HCT116 (cell line): ENCODE measurements at regions not wholly inside any gene's neighbourhood (a gene's known extent, or its start where the extent isn't known, plus 50 kb on each side); places are given as distances from the start of the nearest gene placed in this dataset.

Source experiments
- ATAC-seq: fragments of 200-7000 bp; cut with Tn5 transposase; 2 replicates; pipeline ENCODE4 v1.9.1; 2020; ENCODE audit warnings: mild to moderate bottlenecking, moderate library complexity
- BruUV-seq: library from RNA; stranded (reverse); fragments of 400-500 nt; replicated peaks from 2 replicates; lab custom pipeline; 2021; lab: Mats Ljungman, UMichigan
- CTCF ChIA-PET: fragments of 300-600 bp; sonication (Branson Sonifier 250); formaldehyde crosslinking; loops from one replicate; lab custom pipeline; 2021; ENCODE audit warnings: antibody characterized with exemption; lab: Charles Lee
- POLR2A ChIA-PET: fragments of 300-600, 350-600 bp; sonication (Branson Sonifier 250); formaldehyde crosslinking; loops from one replicate; lab custom pipeline; 2021; ENCODE audit warnings: antibody characterized with exemption; lab: Charles Lee
- RAD21 ChIA-PET, 2 experiments: fragments of 300-600 bp; sonication (Branson Sonifier 250); formaldehyde crosslinking; loops; one replicate each; lab custom pipeline; 2023; ENCODE audit warnings: low total read pairs in 2 of 2; ENCODE audit not compliant: uncharacterized antibody in 2 of 2, unreplicated experiment in 2 of 2, low non-redundant PET in 1 of 2; lab: Charles Lee
- DNase-seq: peaks from one replicate; pipeline ENCODE4 v3.0.0-alpha.2; 2010; ENCODE audit warnings: low read depth, low spot score
- H2AFZ ChIP-seq: fragments of 200-600 bp; shearing (Covaris generic), sonication (generic); 2 replicates; pipeline ENCODE4 v1.6.1; 2017; ENCODE audit warnings: low read depth, mixed run types, mixed read lengths, antibody characterized with exemption, low read length; ENCODE audit not compliant: poor library complexity, severe bottlenecking
- H3K27ac ChIP-seq: 2 replicates; pipeline ENCODE4 v1.5.1; 2012; ENCODE audit warnings: low read depth, low read length
- H3K27me3 ChIP-seq: fragments of 200-600 bp; sonication (generic); 2 replicates; pipeline ENCODE4 v1.6.1; 2016; ENCODE audit warnings: mixed run types, low read length, mixed read lengths; ENCODE audit not compliant: insufficient read depth
- H3K36me3 ChIP-seq, 2 experiments: fragments of 200-500 bp in 1 of 2; fragments of 200-600 bp in 1 of 2; sonication (Bioruptor generic) in 1 of 2; sonication (generic) in 1 of 2; 2 replicates each; pipeline versions ENCODE4 v1.5.1 to v1.6.1; 2014 to 2016; ENCODE audit warnings: low read length in 2 of 2, inconsistent platforms in 1 of 2, mixed read lengths in 1 of 2, mixed run types in 1 of 2; ENCODE audit not compliant: insufficient read depth in 2 of 2, control insufficient read depth in 1 of 2
- H3K4me1 ChIP-seq, 2 experiments: fragments of 200-600 bp in 1 of 2; sonication (generic) in 1 of 2; 2 replicates each; pipeline versions ENCODE4 v1.5.1 to v1.6.1; 2012 to 2017; ENCODE audit warnings: low read length in 2 of 2, inconsistent platforms in 1 of 2, mild to moderate bottlenecking in 1 of 2, mixed read lengths in 1 of 2, mixed run types in 1 of 2, moderate library complexity in 1 of 2; ENCODE audit not compliant: insufficient read depth in 2 of 2, control insufficient read depth in 1 of 2
- H3K4me2 ChIP-seq: fragments of 200-600 bp; sonication (generic); 2 replicates; pipeline ENCODE4 v1.6.1; 2017; ENCODE audit warnings: mixed run types, low read length, mixed read lengths
- H3K4me3 ChIP-seq, 2 experiments: fragments of 200-600 bp in 1 of 2; sonication (generic) in 1 of 2; replicated peaks in 1 of 2; 2 replicates each; pipeline ENCODE4 v1.5.1; 2011 to 2016; ENCODE audit warnings: low read length in 2 of 2, control low read depth in 1 of 2, low read depth in 1 of 2, mild to moderate bottlenecking in 1 of 2, mixed read lengths in 1 of 2, mixed run types in 1 of 2
- H3K79me2 ChIP-seq: fragments of 200-600 bp; sonication (generic); 2 replicates; pipeline ENCODE4 v1.6.1; 2017; ENCODE audit warnings: mild to moderate bottlenecking, mixed run types, low read length, moderate library complexity, mixed read lengths; ENCODE audit not compliant: insufficient read depth
- H3K9ac ChIP-seq: fragments of 200-600 bp; sonication (generic); 2 replicates; pipeline ENCODE4 v1.6.1; 2016; ENCODE audit warnings: low read length, mixed read lengths
- H3K9me2 ChIP-seq: fragments of 200-600 bp; sonication (generic), shearing (Covaris generic); 2 replicates; pipeline ENCODE4 v1.6.1; 2017; ENCODE audit warnings: mixed run types, mild to moderate bottlenecking, moderate library complexity; ENCODE audit not compliant: insufficient read depth
- H3K9me3 ChIP-seq, 2 experiments: fragments of 200-500 bp in 1 of 2; fragments of 200-600 bp in 1 of 2; sonication (Bioruptor generic) in 1 of 2; sonication (generic) in 1 of 2; 2 replicates each; pipeline ENCODE4 v1.6.1; 2014 to 2017; ENCODE audit warnings: low read length in 2 of 2, mixed read lengths in 2 of 2, inconsistent platforms in 1 of 2, low read depth in 1 of 2, mild to moderate bottlenecking in 1 of 2, mixed run types in 1 of 2, moderate library complexity in 1 of 2; ENCODE audit not compliant: control insufficient read depth in 1 of 2, insufficient read depth in 1 of 2
- H4K20me1 ChIP-seq: fragments of 200-600 bp; sonication (generic), shearing (Covaris generic); 2 replicates; pipeline ENCODE4 v1.6.1; 2017; ENCODE audit warnings: mixed run types, mild to moderate bottlenecking, moderate library complexity; ENCODE audit not compliant: insufficient read depth
- ATF3 ChIP-seq: IDR thresholded peaks from 2 replicates; pipeline ENCODE4 v1.6.1; 2012
- CTCF ChIP-seq, 3 experiments: fragments of 200-600 bp in 1 of 3; sonication (generic) in 1 of 3; IDR thresholded peaks in 2 of 3; conservative IDR thresholded peaks in 1 of 3; 2 replicates each; pipeline ENCODE4 v1.5.1; 2012 to 2017; ENCODE audit warnings: low read depth in 2 of 3, low read length in 2 of 3, antibody characterized with exemption in 1 of 3, borderline replicate concordance in 1 of 3, control low read depth in 1 of 3, mild to moderate bottlenecking in 1 of 3, mixed read lengths in 1 of 3, mixed run types in 1 of 3, moderate library complexity in 1 of 3; ENCODE audit not compliant: insufficient read depth in 1 of 3
- EGR1 ChIP-seq: IDR thresholded peaks from 2 replicates; pipeline ENCODE4 v1.6.1; 2012; ENCODE audit warnings: low read depth
- ELF1 ChIP-seq: IDR thresholded peaks from 2 replicates; pipeline ENCODE4 v1.6.1; 2012; ENCODE audit warnings: low read depth, borderline replicate concordance
- EZH2 ChIP-seq: fragments of 200-600 bp; sonication (generic); IDR thresholded peaks from 2 replicates; pipeline ENCODE4 v1.6.1; 2017; ENCODE audit warnings: antibody characterized with exemption, mixed run types
- FOSL1 ChIP-seq: IDR thresholded peaks from 2 replicates; pipeline ENCODE4 v1.6.1; 2012; ENCODE audit warnings: low read depth
- MAX ChIP-seq: IDR thresholded peaks from 2 replicates; pipeline ENCODE4 v1.6.1; 2012
- POLR2AphosphoS5 ChIP-seq: IDR thresholded peaks from 2 replicates; pipeline ENCODE4 v1.6.1; 2011; ENCODE audit warnings: mild to moderate bottlenecking, low read depth, low read length, moderate library complexity
- RAD21 ChIP-seq: IDR thresholded peaks from 2 replicates; pipeline ENCODE4 v1.6.1; 2012; ENCODE audit warnings: low read depth, mild to moderate bottlenecking
- SIN3A ChIP-seq: IDR thresholded peaks from 2 replicates; pipeline ENCODE4 v1.6.1; 2012; ENCODE audit warnings: low read depth
- intact Hi-C: fragments of 100-400 bp; cut with micrococcal nuclease; formaldehyde crosslinking; loops from 2 replicates; pipeline ENCODE4 v1.10.0; 2022

DNA sequence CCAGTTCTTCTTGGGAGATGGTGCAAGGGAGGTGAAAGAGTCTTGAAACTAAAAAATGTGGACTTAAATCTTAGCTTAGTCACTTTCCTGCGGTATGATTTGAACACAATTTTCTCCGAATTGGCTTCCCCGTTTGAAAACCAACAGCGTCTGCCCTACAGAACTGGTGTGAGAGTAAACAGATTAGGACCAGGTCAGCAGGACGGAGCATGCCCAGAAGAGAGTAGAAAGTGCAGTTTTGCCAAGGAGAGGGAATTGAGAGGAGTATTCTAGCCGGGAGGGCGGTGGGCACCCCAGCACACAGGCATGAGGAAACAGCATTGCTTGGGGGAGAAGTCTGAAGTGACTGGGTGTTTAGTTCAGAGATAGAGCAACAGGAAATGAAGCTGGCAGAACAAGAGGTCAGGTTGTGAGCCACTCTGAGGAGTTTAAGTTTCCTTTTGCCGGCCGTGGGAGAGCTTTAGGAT lies 927.1 kb downstream of the VRK1 start:
- Histone ChIP-seq H4K20me1 (no peaks in the 10 kb centered on the region), H3K9ac (no peak overlapping the region), H3K4me3 (no peak overlapping the region), H3K27me3 (no peaks in the 10 kb centered on the region), H3K27ac (no peak overlapping the region), H3K36me3 (no peaks in the 10 kb centered on the region), H2AFZ (no peak overlapping the region), H3K79me2 (no peaks in the 10 kb centered on the region), H3K4me1 (no peaks in the 10 kb centered on the region), H3K4me2 (no peak overlapping the region), H3K9me2 (no peaks in the 10 kb centered on the region), H3K9me3 (0 out of 4 replicates have a peak, but pooled peaks cover 0 to 3% of the 10 kb centered on the region in 2 experiments)
- DNase-seq (no peak), ATAC-seq (no peak)
- BruUV-seq = no TSS peak
- ChIA-PET CTCF (no interaction called here), POLR2A (no interaction called here), RAD21 (no interaction called here)
- TF ChIP-seq MAX = no peak
- no peak for TF ChIP-seq POLR2AphosphoS5
- TF ChIP-seq CTCF (IDR thresholded peaks at IDR 0.05 in 2 of 3, conservative IDR thresholded peaks at IDR 0.05 in 1 of 3; ENCODE audit: borderline replicate concordance in 1 of 3, insufficient read depth in 1 of 3, low read depth in 2 of 3, low read length in 2 of 3) = no peak
- intact Hi-C loops = no loop called here

DNA sequence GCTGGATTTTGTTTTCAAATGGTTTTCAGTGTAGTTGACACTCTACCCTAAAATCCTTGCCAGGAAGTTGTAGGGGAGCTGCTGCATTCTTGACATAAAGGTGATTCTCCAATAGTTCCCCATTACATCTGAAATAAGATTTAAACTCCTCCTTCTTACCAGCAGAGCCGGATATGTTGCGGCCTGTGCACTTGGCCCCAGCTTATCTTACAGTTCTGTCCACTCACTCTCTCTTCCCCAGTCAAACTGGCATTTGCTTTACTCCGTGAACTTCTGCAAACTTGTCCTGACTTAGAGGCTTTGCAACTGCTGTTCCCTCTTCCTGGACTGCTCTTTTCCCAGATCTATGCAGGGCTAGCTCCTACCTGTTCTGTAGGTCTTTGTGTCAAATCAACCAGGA lies 929.5 kb downstream of the VRK1 start:
- Histone ChIP-seq H3K9ac (no peak overlapping the region), H3K36me3 (no peaks in the 10 kb centered on the region), H2AFZ (no peak overlapping the region), H3K4me3 (no peak overlapping the region), H4K20me1 (no peaks in the 10 kb centered on the region), H3K4me2 (no peak overlapping the region)
- RAD21 ChIA-PET = no interaction called here
- ATAC-seq = no peak
- TF ChIP-seq EGR1 (no peak), FOSL1 (no peak), SIN3A (no peak), EZH2 (no peak), RAD21 (no peak), ELF1 (no peak), ATF3 (no peak)
- TF ChIP-seq, all 23 proteins: peak for 0
- Histone ChIP-seq H3K9me2 (no peaks in the 10 kb centered on the region), H3K27ac (no peak overlapping the region), H3K4me1 (no peaks in the 10 kb centered on the region), H3K27me3 (no peaks in the 10 kb centered on the region), H3K79me2 (no peaks in the 10 kb centered on the region), H3K9me3 (no peaks in the 10 kb centered on the region)
- no peak for DNase-seq
- no TSS peak for BruUV-seq
- intact Hi-C loops = no loop called here
- CTCF ChIA-PET = no interaction called here
- POLR2A ChIA-PET = no interaction called here
